ENCODE measurements at regions not wholly inside any gene's neighbourhood (a gene's known extent, or its start where the extent isn't known, plus 50 kb on each side); places are given as distances from the start of the nearest gene placed in this dataset.

DNA sequence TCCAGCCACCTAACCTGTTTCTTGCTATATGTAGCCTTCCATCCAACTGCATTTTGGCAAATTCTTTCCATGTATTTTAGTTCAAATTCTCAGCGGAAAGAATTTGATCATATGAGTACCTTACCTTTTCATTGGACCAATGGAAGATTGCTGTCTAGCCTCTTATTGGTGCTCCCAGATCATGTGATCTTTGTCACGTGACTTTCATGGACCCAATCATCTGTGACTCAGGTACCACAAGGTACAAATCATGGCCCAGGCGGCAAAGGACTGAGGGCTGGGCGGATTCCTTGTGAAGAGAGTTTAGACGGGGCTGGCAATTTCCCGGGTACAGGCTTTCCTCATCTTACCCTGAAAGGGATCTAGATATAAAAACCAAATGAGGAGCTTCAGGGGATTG is 85.9 kb upstream of the TBX20 start:
- DNase-seq (ENCODE audit: low spot score), result no peak
- in situ Hi-C loops (cut with MboI; ENCODE audit: low sequenced_read_pairs, unreplicated experiment), result no loop called here
- TF ChIP-seq, protein P1, sequence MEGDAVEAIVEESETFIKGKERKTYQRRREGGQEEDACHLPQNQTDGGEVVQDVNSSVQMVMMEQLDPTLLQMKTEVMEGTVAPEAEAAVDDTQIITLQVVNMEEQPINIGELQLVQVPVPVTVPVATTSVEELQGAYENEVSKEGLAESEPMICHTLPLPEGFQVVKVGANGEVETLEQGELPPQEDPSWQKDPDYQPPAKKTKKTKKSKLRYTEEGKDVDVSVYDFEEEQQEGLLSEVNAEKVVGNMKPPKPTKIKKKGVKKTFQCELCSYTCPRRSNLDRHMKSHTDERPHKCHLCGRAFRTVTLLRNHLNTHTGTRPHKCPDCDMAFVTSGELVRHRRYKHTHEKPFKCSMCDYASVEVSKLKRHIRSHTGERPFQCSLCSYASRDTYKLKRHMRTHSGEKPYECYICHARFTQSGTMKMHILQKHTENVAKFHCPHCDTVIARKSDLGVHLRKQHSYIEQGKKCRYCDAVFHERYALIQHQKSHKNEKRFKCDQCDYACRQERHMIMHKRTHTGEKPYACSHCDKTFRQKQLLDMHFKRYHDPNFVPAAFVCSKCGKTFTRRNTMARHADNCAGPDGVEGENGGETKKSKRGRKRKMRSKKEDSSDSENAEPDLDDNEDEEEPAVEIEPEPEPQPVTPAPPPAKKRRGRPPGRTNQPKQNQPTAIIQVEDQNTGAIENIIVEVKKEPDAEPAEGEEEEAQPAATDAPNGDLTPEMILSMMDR (IDR thresholded peaks at IDR 0.05; ENCODE audit: borderline replicate concordance, control extremely low read depth, extremely low read depth, insufficient read depth, missing control alignments), result no peak

DNA sequence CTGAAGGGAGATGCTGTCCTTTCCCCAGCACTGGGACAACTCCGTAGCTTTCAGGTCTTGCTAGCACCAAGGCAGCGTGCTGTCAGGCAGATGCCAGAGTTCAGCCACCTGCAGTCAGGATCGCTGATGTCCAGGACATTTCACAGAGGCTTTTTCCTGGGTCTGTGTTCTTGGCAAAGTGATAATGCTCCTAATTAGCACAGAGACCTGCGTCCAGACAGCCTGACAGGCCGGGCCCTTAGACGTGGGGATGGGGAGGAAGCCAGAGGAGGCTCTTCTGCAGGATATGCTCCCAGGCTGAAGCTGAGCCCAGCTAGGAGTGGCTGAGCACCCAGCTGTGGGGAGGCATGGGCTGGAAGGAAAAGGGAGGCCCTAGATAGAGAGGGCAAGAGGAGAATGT is 82.5 kb upstream of the TBX20 start:
- in situ Hi-C loops (cut with MboI; ENCODE audit: low sequenced_read_pairs, unreplicated experiment), result no loop called here
- no peak for DNase-seq (ENCODE audit: low spot score)
- TF ChIP-seq, protein P1 (IDR thresholded peaks at IDR 0.05; ENCODE audit: borderline replicate concordance, control extremely low read depth, extremely low read depth, insufficient read depth, missing control alignments), result no peak

DNA sequence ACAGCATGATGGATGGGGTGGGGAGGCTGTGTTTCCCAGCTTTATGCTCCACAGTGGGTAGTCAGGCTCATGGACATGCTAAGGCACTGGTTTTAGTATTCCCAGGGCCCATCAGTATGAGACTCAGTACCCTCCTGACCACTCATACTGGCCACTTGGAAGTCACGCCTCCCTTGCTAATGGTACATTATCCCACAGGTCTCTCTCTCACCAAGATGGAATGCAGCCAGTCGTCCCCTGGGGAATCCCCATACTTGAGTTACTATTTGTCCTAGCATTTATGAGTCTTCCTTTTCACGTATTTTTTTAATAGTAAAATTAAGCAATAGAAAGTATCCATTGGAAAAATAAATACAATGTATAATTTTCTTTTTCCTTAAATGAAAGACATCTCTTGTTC is 80.6 kb upstream of the TBX20 start:
- TF ChIP-seq, protein P1 (IDR thresholded peaks at IDR 0.05; ENCODE audit: borderline replicate concordance, control extremely low read depth, extremely low read depth, insufficient read depth, missing control alignments), result no peak
- DNase-seq (ENCODE audit: low spot score), result no peak
- in situ Hi-C loops (cut with MboI; ENCODE audit: low sequenced_read_pairs, unreplicated experiment), result no loop called here

GRCh38 chr7:35333265-35333664 is 79.4 kb upstream of the TBX20 start:
- in situ Hi-C loops (cut with MboI; ENCODE audit: low sequenced_read_pairs, unreplicated experiment), result no loop called here
- TF ChIP-seq, protein P1 (IDR thresholded peaks at IDR 0.05; ENCODE audit: borderline replicate concordance, control extremely low read depth, extremely low read depth, insufficient read depth, missing control alignments), result no peak
- no peak for DNase-seq (ENCODE audit: low spot score)

DNA sequence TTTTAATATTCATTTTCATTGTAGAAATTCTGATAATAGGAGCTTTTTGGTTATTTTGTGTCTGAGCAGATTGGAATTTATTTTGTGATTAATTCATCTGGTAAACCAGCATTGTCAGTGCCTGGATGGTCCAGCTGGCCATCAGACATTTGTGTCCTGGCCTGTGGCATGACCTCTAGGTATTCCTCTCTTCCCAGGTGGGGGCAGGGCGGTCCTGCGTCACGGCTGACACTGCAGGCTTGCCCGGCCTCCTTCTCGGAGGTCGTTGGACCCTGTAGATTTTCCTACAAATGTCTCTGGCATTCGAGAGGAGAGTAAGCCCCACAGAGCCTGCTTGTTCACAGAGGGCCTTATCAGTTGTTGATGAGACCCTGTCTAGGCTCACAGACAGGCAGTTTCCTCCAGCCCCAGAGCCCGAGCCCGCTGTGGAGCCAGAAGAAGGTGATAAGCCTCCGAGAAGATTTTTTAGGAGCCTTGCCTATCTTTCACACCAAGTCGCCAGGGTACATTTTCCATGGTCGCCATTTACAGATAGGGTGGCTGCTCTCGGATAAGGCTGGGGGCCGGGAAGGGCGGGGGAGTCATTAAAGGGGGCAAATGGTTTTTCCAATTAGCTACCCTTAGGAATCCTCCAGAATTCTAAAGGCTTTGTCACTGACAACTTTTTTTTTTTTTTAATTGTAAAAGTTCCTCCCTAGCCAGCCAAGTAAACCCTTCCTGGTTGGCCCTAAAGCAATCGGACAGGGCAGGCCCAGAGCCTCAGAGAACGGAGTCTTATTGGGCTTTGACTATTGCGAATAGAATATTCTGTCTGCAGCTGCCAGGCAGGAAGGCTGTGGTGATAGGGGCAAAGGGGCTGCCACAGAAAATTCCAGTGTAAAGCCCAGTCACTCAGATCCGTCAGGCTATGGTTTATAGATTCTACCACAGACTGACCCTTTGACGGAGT is 78.1 kb upstream of the TBX20 start:
- in situ Hi-C loops (cut with MboI; ENCODE audit: low sequenced_read_pairs, unreplicated experiment), result no loop called here
- TF ChIP-seq, protein P1 (IDR thresholded peaks at IDR 0.05; ENCODE audit: borderline replicate concordance, control extremely low read depth, extremely low read depth, insufficient read depth, missing control alignments), result no peak
- no peak for DNase-seq (ENCODE audit: low spot score)

DNA sequence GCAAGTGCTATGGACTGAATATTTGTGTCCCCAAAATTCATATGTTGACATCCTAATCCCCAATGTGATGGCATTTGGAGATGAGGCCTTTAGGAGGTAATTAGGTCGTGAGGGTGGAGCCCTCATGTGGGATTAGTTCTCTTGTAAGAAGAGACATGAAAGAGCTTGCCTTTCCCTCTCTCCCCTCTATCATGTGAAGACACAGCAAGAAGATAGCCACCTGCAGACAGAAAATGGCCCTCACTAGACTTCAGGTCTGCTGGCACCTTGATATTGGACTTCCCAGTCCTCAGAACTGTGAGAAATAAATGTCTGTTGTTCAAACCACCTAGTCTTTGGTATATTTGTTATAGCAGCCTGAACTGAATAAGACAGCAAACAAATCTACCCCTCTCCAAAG is 75.1 kb upstream of the TBX20 start:
- in situ Hi-C loops (cut with MboI; ENCODE audit: low sequenced_read_pairs, unreplicated experiment), result no loop called here
- TF ChIP-seq, protein P1 (IDR thresholded peaks at IDR 0.05; ENCODE audit: borderline replicate concordance, control extremely low read depth, extremely low read depth, insufficient read depth, missing control alignments), result no peak
- DNase-seq (ENCODE audit: low spot score), result no peak

Measured in GM13976 (cell line).